Adrenal gland (tissue), 5 donors: ENCODE measurements at regions not wholly inside any gene's neighbourhood (a gene's known extent, or its start where the extent isn't known, plus 50 kb on each side); places are given as distances from the start of the nearest gene placed in this dataset.
"Not testable (repeated sequence)": the region's sequence is repeated elsewhere in the genome, so short reads cannot be mapped to it uniquely, and the experiment has no call there.

Experiments used
- POLR2A ChIP-seq, 2 donors: fragments of 450-650 bp; IDR thresholded peaks; one replicate each; pipeline ENCODE4 v1.6.1; 2017; ENCODE audit warnings: antibody characterized with exemption in 2 of 2, mild to moderate bottlenecking in 2 of 2, moderate library complexity in 1 of 2
- TF ChIP-seq, protein P1 (sequence below), 6 experiments: fragments of 450-650 bp in 4 of 6; fragments of 200-600 bp in 2 of 6; sonication (generic) in 1 of 6; IDR thresholded peaks; 1 replicate in 5 of 6; 2 replicates in 1 of 6; pipeline versions ENCODE4 v1.5.1 to v1.8.0; 2016 to 2021; ENCODE audit warnings: antibody characterized with exemption in 6 of 6, mild to moderate bottlenecking in 2 of 6, moderate library complexity in 1 of 6
- donor health status: DM: no; HTN: no; CAD: no.

- TF ChIP-seq POLR2A (IDR thresholded peaks at IDR 0.05), result not testable (repeated sequence)
- TF ChIP-seq, protein P1, sequence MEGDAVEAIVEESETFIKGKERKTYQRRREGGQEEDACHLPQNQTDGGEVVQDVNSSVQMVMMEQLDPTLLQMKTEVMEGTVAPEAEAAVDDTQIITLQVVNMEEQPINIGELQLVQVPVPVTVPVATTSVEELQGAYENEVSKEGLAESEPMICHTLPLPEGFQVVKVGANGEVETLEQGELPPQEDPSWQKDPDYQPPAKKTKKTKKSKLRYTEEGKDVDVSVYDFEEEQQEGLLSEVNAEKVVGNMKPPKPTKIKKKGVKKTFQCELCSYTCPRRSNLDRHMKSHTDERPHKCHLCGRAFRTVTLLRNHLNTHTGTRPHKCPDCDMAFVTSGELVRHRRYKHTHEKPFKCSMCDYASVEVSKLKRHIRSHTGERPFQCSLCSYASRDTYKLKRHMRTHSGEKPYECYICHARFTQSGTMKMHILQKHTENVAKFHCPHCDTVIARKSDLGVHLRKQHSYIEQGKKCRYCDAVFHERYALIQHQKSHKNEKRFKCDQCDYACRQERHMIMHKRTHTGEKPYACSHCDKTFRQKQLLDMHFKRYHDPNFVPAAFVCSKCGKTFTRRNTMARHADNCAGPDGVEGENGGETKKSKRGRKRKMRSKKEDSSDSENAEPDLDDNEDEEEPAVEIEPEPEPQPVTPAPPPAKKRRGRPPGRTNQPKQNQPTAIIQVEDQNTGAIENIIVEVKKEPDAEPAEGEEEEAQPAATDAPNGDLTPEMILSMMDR (IDR thresholded peaks at IDR 0.05), result not testable (repeated sequence)
Measured at GRCh38 chr13:52213920-52214319, 54.5 kb upstream of the NEK3 start.
